Neuron (in vitro differentiated cells): ENCODE measurements at regions not wholly inside any gene's neighbourhood (a gene's known extent, or its start where the extent isn't known, plus 50 kb on each side); places are given as distances from the start of the nearest gene placed in this dataset.
"Not testable (repeated sequence)": the region's sequence is repeated elsewhere in the genome, so short reads cannot be mapped to it uniquely, and the experiment has no call there.

Experiments used
- H2AFZ ChIP-seq: one replicate; pipeline ENCODE4 v1.6.1; 2013; ENCODE audit warnings: low read depth, mild to moderate bottlenecking, inconsistent platforms, low read length, moderate library complexity
- H3K27me3 ChIP-seq: one replicate; pipeline ENCODE4 v1.6.1; 2013; ENCODE audit warnings: low read length; ENCODE audit not compliant: insufficient read depth
- H3K36me3 ChIP-seq: one replicate; pipeline ENCODE4 v1.6.1; 2013; ENCODE audit warnings: low read length; ENCODE audit not compliant: insufficient read depth
- H3K4me1 ChIP-seq: one replicate; pipeline ENCODE4 v1.6.1; 2013; ENCODE audit warnings: low read length; ENCODE audit not compliant: insufficient read depth
- H3K4me3 ChIP-seq: 2 replicates; pipeline ENCODE4 v1.5.1; 2013; ENCODE audit warnings: mild to moderate bottlenecking, low read length, moderate library complexity
- H3K9me3 ChIP-seq: one replicate; pipeline ENCODE4 v1.6.1; 2013; ENCODE audit warnings: low read length

DNA sequence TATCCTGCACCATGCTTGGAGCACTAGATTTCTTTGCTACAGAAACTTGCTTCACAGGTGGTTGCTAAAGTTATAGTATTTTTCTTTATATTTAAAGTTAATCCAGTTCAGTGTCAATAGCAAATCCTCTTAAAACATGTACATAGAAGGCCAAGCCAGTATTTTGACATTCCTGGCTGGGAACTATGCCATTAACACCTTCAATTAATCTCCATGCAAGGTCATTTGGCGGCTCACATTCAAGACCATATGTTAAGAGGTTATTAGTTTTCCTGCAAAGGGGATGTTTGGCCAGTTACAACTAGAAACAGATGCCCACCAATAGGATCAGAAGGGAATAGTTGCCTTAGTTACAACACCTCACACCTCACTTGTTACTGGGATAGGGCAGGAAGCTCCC lies 261.3 kb upstream of the MEIS1 start:
- Histone ChIP-seq H3K4me1 (no peaks in the 10 kb centered on the region), H2AFZ (no peak overlapping the region), H3K4me3 (no peak overlapping the region), H3K36me3 (no peaks in the 10 kb centered on the region), H3K9me3 (no peaks in the 10 kb centered on the region), H3K27me3 (no peaks in the 10 kb centered on the region)

DNA sequence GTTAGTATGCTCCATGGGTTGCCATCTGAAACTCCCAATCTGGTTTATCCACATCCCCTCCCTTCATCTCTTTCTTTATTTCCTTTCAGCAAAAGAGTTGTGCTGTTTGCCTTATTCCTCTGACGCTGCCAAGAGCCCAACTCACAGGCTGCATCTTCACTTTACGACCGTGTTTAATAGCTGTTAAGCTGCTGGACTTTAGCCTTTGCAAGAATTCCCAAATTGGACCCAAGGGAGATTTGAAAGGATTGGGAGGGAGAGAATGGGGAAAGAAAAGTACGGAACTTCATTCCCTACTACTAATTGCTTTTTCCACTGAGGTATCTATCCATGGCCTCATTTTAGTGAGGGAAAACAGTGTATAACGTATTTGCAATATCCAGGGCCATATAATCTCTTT lies 263.4 kb upstream of the MEIS1 start:
- H3K4me3 ChIP-seq, result no peak overlapping the region
- H2AFZ ChIP-seq, result no peak overlapping the region
- H3K4me1 ChIP-seq, result no peaks in the 10 kb centered on the region
- no peaks in the 10 kb centered on the region for H3K9me3 ChIP-seq
- no peaks in the 10 kb centered on the region for H3K36me3 ChIP-seq
- H3K27me3 ChIP-seq, result no peaks in the 10 kb centered on the region

DNA sequence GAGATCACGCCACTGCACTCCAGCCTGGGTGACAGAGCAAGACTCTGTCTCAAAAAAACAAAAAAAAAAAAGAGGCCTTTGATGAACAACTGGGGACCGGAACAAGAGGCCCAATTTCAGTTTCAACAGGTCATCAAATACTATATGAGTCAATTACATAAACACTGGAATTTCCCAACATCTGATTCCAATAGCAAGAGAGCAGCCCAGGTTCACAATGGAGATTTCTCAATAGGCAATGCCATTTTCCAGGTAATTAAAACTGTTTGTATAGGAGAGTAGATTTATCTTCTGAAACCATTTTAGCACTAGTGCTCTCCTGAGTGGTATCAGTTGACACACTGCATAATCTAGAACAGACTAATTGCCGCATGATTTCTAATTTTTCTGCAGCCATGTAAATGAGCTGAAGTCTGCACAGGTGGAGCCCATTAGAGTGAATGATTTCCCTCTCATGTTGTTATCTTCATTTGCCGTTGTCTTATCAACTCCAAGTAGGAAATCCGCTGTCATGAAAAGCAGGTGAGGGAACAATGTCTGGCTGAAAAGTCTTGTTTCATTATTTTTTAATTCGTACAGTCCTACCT lies 264.1 kb upstream of the MEIS1 start:
- Histone ChIP-seq H3K36me3 (no peaks in the 10 kb centered on the region), H2AFZ (no peak overlapping the region)

DNA sequence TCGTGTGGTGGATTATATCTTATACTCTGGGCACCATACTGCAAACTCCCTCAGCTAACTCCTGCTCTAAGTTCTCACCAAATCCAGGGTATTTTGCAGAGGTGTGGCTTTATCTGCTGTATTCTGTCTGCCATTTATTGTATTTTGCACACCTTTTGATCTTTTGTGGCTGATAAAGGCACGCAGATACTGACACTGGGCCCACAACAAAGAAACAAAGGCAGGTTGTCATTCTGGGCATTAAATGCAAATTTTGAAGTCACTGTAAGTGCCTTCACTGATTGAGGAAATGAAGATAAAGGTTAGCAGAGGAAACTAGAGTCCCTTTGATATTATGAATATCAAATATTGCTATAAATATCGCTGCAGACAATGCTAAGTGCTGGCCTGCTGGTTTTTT lies 265.8 kb upstream of the MEIS1 start:
- H3K9me3 ChIP-seq, result no peaks in the 10 kb centered on the region

More for the DNA sequence above, 264.1 kb upstream of the MEIS1 start:
- Histone ChIP-seq H3K27me3 (no peaks in the 10 kb centered on the region), H3K9me3 (no peaks in the 10 kb centered on the region), H3K4me3 (no peak overlapping the region), H3K4me1 (no peaks in the 10 kb centered on the region)

DNA sequence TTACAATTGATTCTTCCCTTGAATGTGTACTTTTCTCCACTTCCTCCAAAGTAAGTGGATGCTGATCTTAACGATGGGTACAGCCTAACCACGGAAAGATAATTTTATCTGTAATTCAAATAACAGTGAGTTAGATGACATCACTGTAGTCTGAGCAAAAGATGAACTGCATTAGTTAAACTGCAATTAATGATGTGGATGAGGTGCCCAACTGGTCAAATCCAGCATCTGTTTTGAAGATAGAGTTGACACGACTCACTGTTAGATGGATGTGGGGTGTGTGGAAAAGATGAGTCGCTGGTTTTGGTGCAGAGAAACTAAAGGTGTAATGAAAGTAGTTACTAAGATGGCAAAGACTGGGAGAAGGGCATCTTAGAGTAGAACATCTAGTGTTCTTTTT lies 270.5 kb upstream of the MEIS1 start:
- no peaks in the 10 kb centered on the region for H3K36me3 ChIP-seq
- no peaks in the 10 kb centered on the region for H3K9me3 ChIP-seq
- H3K27me3 ChIP-seq, result no peaks in the 10 kb centered on the region
- no peaks in the 10 kb centered on the region for H3K4me1 ChIP-seq
- no peak overlapping the region for H2AFZ ChIP-seq
- H3K4me3 ChIP-seq, result no peak overlapping the region

More for the DNA sequence above, 265.8 kb upstream of the MEIS1 start:
- Histone ChIP-seq H3K4me1 (no peaks in the 10 kb centered on the region), H2AFZ (no peak overlapping the region), H3K36me3 (no peaks in the 10 kb centered on the region), H3K27me3 (no peaks in the 10 kb centered on the region), H3K4me3 (no peak overlapping the region)

GRCh38 chr2:66156171-66156570 lies 278.8 kb upstream of the MEIS1 start:
- Histone ChIP-seq H2AFZ (no peak overlapping the region), H3K4me3 (no peak overlapping the region), H3K9me3 (no peaks in the 10 kb centered on the region), H3K4me1 (no peaks in the 10 kb centered on the region), H3K27me3 (no peaks in the 10 kb centered on the region), H3K36me3 (no peaks in the 10 kb centered on the region)

- no peaks in the 10 kb centered on the region for H3K9me3 ChIP-seq
- H3K27me3 ChIP-seq, result no peaks in the 10 kb centered on the region
- no peak overlapping the region for H3K4me3 ChIP-seq
- H3K4me1 ChIP-seq, result no peaks in the 10 kb centered on the region
- H3K36me3 ChIP-seq, result no peaks in the 10 kb centered on the region
- H2AFZ ChIP-seq, result no peak overlapping the region
Measured at GRCh38 chr2:66153941-66154340, 281.0 kb upstream of the MEIS1 start.

DNA sequence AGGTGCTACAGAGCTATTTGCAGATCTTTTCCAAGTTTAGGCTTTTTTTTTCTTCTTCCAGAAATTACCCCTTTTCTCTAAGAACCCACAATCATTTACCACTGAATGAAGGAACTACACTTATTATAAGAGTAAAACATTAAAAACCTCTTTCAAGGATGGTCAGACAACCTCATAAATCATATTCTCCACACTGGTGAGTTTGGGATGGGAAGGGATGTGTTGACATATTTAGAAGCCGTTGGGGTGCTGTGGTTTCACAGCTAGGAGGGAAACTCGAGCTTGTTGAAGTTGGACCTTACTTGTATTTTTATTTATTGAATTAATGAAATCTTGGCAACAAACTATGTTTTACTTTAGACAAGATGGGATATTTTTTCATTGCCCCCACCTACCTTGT lies 289.4 kb upstream of the MEIS1 start:
- no peak overlapping the region for H2AFZ ChIP-seq
- H3K4me1 ChIP-seq, result no peaks in the 10 kb centered on the region
- no peak overlapping the region for H3K4me3 ChIP-seq
- no peaks in the 10 kb centered on the region for H3K27me3 ChIP-seq
- no peaks in the 10 kb centered on the region for H3K36me3 ChIP-seq
- no peaks in the 10 kb centered on the region for H3K9me3 ChIP-seq

GRCh38 chr2:66144324-66144723 lies 290.6 kb upstream of the MEIS1 start:
- not testable (repeated sequence) for H3K9me3 ChIP-seq, H3K27me3 ChIP-seq, H3K36me3 ChIP-seq, H3K4me3 ChIP-seq, H3K4me1 ChIP-seq, H2AFZ ChIP-seq

DNA sequence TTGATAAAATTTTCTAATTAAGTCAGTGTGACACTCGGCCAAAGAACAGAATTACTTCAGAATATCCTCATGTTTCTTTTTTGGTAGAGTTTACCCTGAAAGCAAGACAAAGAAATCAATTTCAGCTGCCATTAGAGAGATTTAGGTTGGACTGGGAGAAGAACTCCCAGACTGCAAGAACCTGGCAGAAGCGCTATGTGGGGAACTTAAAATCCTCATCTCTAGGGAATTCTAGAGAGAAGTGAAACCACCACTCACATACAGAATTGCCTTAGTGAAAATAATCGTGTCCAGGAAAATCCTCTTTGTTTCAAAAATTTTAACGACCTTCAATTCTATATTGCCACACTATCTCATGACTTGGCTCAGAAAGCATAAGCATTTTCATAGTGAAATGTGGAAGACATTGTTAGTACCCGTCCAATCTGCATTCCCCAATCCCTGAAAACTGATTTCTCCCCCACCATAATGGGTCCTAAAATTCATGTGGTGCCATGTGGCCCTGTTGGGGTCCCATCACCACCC lies 297.3 kb upstream of the MEIS1 start:
- Histone ChIP-seq H3K4me1 (peaks cover 3% of the 10 kb centered on the region), H2AFZ (no peak overlapping the region), H3K9me3 (no peaks in the 10 kb centered on the region), H3K27me3 (no peaks in the 10 kb centered on the region), H3K4me3 (no peak overlapping the region), H3K36me3 (no peaks in the 10 kb centered on the region)

- H3K27me3 ChIP-seq, result no peaks in the 10 kb centered on the region
- no peak overlapping the region for H2AFZ ChIP-seq
- H3K4me3 ChIP-seq, result no peak overlapping the region
- no peaks in the 10 kb centered on the region for H3K36me3 ChIP-seq
- no peaks in the 10 kb centered on the region for H3K9me3 ChIP-seq
- peaks cover 3% of the 10 kb centered on the region for H3K4me1 ChIP-seq
Measured at GRCh38 chr2:66134138-66134701, 300.7 kb upstream of the MEIS1 start.

DNA sequence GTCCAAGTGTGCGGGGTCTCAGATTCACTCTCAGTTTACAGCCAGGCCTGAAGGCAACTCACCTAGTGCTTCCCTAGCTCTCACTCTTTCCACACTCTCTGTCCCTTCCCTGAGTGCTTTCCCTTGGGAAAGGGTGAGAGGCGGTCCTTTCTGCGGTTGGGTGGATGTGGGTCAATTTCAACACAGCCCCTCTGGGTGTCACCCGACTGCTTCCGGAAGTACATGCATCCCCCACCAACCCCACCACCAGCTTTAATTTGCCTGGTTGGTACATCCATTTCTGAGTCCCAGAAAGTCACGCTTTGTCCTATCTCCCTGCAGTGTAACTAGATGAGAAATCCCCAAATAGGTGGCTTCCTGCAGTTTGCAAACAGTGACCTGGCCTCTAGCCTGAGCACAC lies 307.3 kb upstream of the MEIS1 start:
- H3K36me3 ChIP-seq, result no peaks in the 10 kb centered on the region
- H3K27me3 ChIP-seq, result no peaks in the 10 kb centered on the region
- H3K4me1 ChIP-seq, result no peaks in the 10 kb centered on the region
- H3K4me3 ChIP-seq, result no peak overlapping the region
- H2AFZ ChIP-seq, result no peak overlapping the region
- H3K9me3 ChIP-seq, result no peaks in the 10 kb centered on the region

- no peak overlapping the region for H3K4me3 ChIP-seq
- H3K4me1 ChIP-seq, result no peaks in the 10 kb centered on the region
- no peaks in the 10 kb centered on the region for H3K27me3 ChIP-seq
- no peak overlapping the region for H2AFZ ChIP-seq
- H3K9me3 ChIP-seq, result no peaks in the 10 kb centered on the region
- H3K36me3 ChIP-seq, result no peaks in the 10 kb centered on the region
Measured at GRCh38 chr2:66127061-66127460, 307.9 kb upstream of the MEIS1 start.

DNA sequence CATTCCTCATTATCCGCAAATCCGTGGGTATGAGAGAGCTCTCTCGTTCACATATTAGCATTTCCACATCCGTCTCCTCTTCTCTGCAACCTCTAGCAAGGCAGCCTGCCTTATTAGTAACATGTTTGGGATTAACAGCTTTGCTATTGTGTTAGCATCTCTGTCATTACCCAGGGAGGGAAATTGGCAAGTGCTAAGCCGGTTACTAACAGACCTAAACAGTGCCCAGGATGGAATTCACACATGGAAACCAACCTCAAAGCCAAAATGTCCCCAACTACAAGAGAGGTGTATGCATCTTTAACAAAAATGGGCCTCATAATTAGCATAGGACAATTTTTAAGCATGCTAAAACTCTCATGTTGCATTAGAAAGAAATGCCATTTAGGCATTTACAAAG lies 309.0 kb upstream of the MEIS1 start:
- Histone ChIP-seq H3K4me1 (no peaks in the 10 kb centered on the region), H2AFZ (no peak overlapping the region), H3K36me3 (no peaks in the 10 kb centered on the region), H3K9me3 (no peaks in the 10 kb centered on the region), H3K4me3 (no peak overlapping the region), H3K27me3 (no peaks in the 10 kb centered on the region)
